DMS153 treated with DMSO at 0.1 percent for 48 hours (cell line): ENCODE measurements at regions not wholly inside any gene's neighbourhood (a gene's known extent, or its start where the extent isn't known, plus 50 kb on each side); places are given as distances from the start of the nearest gene placed in this dataset.

Source experiments
- DNase-seq: peaks from one replicate; lab custom pipeline; 2025; ENCODE audit not compliant: unreplicated experiment; lab: John Stamatoyannopoulos, UW

GRCh38 chr2:16283071-16283850, 342.9 kb downstream of the MYCN start:
- no peak for DNase-seq

- no peak for DNase-seq
Observed at GRCh38 chr2:16282511-16282910, 342.2 kb downstream of the MYCN start.

GRCh38 chr2:16281451-16282335, 341.3 kb downstream of the MYCN start:
- no peak for DNase-seq

GRCh38 chr2:16280081-16280480, 339.7 kb downstream of the MYCN start:
- DNase-seq = no peak

DNA sequence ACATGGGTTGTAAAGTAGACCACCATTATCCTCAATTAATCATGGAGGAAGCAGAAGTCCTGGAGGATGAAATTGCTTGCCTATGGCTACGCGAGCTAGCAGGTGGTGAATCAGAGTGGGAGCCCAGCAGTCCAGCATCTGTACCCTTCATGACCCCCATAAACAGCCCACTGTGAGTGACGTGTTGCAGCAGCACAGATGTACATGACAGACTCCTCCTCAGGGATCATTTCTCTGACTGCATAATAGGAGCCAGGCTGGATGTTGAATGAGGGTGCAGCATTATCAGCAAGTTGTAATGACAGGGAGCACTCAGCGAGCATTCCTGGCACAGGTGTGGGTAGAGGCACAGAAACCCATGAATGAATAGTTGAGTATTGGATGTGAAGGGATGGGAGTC, 339.3 kb downstream of the MYCN start:
- DNase-seq = no peak

DNA sequence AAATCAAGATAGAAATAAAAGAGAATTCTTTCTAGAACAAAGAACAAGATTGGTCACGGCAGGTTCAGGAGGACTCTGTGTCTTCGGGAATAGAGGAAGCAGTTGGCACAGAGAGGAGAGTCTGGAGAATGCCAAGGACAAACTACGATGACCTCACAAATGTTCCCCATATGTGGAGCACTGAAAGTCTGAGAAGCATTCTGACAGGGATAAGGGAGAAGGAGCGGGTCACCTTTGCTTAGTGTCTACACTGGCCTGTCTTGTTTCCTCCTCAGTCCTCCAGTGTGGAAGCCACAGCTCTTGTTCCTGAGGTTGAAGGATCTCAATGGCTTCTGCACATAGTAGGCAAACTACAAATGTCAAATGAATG, 338.8 kb downstream of the MYCN start:
- no peak for DNase-seq

DNA sequence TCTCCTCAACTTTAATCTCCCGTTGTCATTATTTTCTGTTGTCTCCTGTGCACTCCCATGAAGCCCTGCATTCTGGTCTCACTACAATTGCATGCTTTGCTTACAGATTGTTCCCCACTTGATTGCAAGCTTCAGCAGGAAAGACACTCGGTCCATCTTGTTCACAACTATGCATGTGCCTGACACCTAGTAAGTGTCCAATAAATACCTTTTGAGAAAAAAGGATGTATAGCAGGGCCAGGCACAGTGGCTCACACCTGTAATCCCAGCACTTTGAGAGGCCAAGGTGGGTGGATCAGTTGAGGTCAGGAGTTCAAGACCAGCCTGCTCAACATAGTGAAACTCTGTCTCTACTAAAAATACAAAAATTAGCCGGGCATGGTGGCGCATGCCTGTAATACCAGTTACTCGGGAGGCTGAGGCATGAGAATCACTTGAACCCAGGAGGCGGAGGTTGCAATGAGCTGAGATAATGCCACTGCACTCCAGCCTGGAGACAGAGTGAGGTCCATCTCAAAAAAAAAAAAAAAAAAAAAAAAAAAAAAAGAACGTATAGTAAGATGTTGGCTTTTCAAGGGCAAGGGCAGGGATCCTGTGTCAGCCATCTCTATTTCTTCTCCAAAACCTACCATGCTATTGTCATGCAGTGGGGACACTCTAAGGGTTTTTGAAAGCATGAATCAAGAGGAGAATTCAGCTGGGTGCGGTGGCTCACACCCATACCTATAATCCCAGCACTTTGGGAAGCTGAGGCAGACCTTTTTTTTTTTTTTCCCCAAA, 338.3 kb downstream of the MYCN start:
- no peak for DNase-seq

DNA sequence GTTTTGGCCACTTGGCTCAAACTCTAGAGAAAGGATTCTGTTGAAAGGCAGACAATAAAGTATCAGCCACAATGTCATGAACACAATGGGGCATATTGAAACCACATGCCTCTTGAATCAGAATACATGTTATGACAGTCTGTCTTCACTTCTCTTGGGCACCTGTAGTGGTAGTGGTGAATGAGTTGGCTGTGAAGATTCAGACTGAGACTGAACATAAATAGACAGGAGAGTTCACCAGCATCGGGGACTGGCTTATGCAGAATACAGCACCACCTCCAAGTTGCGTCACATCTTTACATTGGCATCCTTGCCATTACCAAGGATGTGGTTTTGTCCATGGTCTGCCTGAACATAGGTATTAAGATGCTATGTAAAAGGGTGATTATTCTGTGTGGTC, 336.8 kb downstream of the MYCN start:
- DNase-seq = no peak

DNA sequence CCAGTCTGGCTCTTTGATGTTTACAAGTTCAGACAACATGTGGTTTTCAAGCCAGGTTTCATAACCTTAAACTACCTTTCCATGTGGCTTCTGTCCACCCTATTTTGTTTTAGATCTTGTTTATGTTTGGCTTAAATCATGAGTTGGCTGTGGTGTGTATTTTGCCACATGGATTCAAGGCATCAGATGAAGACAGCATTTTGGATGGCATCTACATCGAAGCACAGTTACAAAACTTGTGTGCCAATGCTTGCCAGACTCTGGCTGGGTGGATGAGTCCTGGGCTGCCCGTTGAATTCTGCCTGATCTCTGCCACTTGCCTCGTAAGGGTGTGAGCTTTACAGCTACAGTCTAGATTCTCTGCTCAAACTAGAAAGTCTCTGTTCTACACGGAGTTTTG, 335.3 kb downstream of the MYCN start:
- no peak for DNase-seq

DNA sequence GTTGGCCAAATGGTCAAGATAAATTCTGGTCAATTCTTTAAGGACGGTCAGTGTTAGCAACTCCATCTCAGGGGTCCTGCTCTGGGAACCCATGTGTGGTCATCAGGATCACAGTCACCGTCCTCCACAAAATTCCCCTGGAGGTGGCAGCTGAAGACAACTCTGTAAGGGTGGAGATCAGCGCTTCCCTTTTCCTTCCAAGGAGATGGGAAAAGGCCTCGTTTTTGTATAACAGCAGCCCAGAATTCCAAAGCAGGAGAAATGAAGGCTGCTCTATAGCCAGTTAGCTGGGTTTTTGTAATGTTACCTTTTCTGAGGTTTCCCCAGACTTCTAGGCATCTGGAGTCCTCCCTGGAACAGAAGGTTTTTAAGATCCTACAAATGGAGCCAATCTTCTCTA, 334.8 kb downstream of the MYCN start:
- no peak for DNase-seq

GRCh38 chr2:16273111-16273510, 332.8 kb downstream of the MYCN start:
- no peak for DNase-seq

GRCh38 chr2:16272038-16272788, 331.9 kb downstream of the MYCN start:
- no peak for DNase-seq

DNA sequence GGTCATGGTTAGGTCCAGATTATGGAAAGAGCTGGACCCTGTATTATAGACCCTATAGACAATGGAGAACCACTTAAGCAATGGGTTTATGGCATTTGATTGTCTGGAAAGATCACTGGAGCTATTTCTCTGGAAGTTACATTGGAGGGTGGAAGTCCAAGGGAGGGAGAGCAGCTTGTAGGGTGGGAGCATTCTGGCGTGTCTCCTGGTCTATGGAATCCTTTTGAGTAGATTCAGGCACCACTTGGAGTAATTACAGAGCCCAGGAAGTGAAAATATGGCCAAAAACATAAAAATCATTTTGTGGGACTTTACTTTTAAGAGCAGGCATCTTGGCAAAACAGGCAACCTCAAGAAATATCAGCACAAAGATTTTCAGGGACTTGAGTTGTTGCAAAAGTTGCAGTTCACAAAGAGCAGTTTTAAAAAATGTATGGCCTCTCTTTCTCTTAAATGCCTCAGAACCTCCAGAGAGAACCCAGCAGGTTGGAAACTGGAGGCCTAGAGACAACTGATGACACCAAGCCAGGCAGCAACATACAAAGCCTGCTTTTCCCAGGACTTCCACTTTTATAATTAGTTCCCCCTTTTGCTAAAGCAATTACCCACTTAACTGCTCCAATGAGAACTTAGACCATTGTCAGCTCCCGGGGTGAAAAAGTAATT, 331.0 kb downstream of the MYCN start:
- no peak for DNase-seq

- DNase-seq = no peak
Observed at GRCh38 chr2:16270441-16270840, 330.1 kb downstream of the MYCN start.

- DNase-seq = no peak
Observed at GRCh38 chr2:16268301-16269000, 328.1 kb downstream of the MYCN start.

DNA sequence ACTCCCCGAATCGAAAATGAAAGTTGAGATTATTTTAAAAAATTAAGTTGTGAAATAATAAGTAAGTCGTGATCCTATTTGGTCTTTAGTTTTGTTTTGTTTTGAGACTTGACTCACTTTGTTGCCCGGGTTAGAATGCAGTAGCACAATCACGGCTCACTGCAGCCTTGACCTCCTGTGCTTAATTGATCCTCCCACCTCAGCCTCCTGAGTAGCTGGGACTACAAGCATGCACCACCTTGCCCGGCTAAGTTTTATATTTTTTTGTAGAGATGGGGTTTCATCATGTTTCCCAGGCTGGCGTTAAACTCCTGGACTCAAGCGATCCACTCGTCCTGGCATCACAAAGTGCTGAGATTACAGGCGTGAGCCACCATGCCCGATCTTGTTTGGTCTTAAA, 326.2 kb downstream of the MYCN start:
- DNase-seq = no peak

DNA sequence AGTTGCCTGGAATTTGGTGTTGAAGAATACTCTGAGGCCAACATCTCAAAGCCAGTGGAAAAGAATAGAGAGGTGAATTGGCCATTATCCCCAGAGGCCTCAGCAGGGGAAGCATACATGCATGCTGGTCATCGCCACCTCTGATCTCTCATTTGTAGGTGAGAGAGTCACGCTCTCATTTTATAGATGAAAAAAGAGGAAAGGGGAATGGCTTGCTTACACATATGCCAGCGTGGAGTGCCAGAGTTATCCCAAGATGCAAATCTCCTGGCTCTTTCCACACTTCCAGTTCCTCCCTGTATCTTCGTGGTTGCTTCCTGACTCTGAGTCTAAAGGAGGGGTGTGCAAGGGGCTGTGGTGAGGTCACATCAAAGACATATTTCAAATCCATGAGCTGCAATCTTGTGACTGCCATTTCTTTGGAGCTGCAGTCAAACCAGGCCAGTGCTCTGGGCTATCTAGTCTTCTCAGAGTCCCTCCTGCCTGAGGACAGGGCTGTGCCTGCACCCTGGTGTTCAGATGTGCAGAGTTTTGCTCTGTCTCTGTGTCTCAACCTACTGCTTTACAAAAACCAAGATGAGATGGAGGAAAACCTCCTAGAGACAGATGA, 324.7 kb downstream of the MYCN start:
- no peak for DNase-seq

DNA sequence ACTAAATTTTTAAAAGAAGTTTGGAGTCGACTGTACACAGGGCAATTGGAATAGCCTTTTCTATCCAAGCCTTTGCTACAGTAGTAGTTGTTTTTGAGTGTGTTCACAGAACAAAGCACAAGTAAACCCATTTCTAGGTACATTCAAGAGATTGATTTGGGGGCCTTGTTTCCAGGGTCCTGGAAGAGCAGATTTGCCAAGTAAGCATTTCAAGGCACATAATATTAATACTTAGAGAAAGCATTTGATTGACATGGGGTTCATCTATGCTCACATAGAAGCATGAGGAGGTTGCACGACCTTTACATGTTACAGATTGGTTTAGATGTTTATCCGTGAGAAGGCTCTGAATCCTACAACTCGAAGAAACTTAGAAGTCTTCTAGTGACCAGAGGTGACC, 324.1 kb downstream of the MYCN start:
- DNase-seq = no peak

- DNase-seq = no peak
Observed at GRCh38 chr2:16263241-16263890, 323.0 kb downstream of the MYCN start.
